MM.1S (cell line): ENCODE measurements at regions not wholly inside any gene's neighbourhood (a gene's known extent, or its start where the extent isn't known, plus 50 kb on each side); places are given as distances from the start of the nearest gene placed in this dataset.
"Not testable (repeated sequence)": the region's sequence is repeated elsewhere in the genome, so short reads cannot be mapped to it uniquely, and the experiment has no call there.

Experiments used
- DNase-seq: peaks from one replicate; pipeline ENCODE4 v3.0.0-alpha.2; 2015
- H2AFZ ChIP-seq: fragments of 300-600 bp; sonication (generic); 2 replicates; pipeline ENCODE4 v1.6.0; 2016; ENCODE audit warnings: antibody characterized with exemption, low read length
- H3F3A ChIP-seq: fragments of 300-600 bp; sonication (generic); 2 replicates; pipeline ENCODE4 v1.6.1; 2016; ENCODE audit warnings: mild to moderate bottlenecking, antibody characterized with exemption, low read length, moderate library complexity, mixed read lengths; ENCODE audit not compliant: insufficient read depth
- H3K27ac ChIP-seq: fragments of 300-600 bp; sonication (generic); 2 replicates; pipeline ENCODE4 v1.5.1; 2016; ENCODE audit warnings: mild to moderate bottlenecking, low read length
- H3K27me3 ChIP-seq: fragments of 300-600 bp; sonication (generic); replicated peaks from 2 replicates; pipeline ENCODE4 v1.6.0; 2016; ENCODE audit warnings: low read length; ENCODE audit not compliant: insufficient read depth
- H3K36me3 ChIP-seq: fragments of 300-600 bp; sonication (generic); replicated peaks from 2 replicates; pipeline ENCODE4 v1.6.1; 2016; ENCODE audit warnings: mild to moderate bottlenecking, low read length, mixed read lengths; ENCODE audit not compliant: insufficient read depth
- H3K4me1 ChIP-seq: fragments of 300-600 bp; sonication (generic); 2 replicates; pipeline ENCODE4 v1.6.1; 2016; ENCODE audit warnings: low read length, mixed read lengths
- H3K4me2 ChIP-seq: fragments of 300-600 bp; sonication (generic); 2 replicates; pipeline ENCODE4 v1.6.0; 2016; ENCODE audit warnings: low read depth, low read length
- H3K4me3 ChIP-seq: fragments of 300-600 bp; sonication (generic); 2 replicates; pipeline ENCODE4 v1.5.1; 2016; ENCODE audit warnings: low read length, mixed read lengths
- H3K79me2 ChIP-seq: fragments of 300-600 bp; sonication (generic); 2 replicates; pipeline ENCODE4 v1.6.1; 2016; ENCODE audit warnings: mixed run types, low read length, mixed read lengths
- H3K9ac ChIP-seq: fragments of 300-600 bp; sonication (generic); 2 replicates; pipeline ENCODE4 v1.6.1; 2016; ENCODE audit warnings: low read length, mixed read lengths
- H3K9me2 ChIP-seq: fragments of 300-600 bp; sonication (generic); replicated peaks from 2 replicates; pipeline ENCODE4 v1.6.1; 2016; ENCODE audit warnings: mild to moderate bottlenecking, low read length, mixed read lengths; ENCODE audit not compliant: insufficient read depth
- H3K9me3 ChIP-seq: fragments of 300-600 bp; sonication (generic); replicated peaks from 2 replicates; pipeline ENCODE4 v1.6.1; 2016; ENCODE audit warnings: mild to moderate bottlenecking, low read length, mixed read lengths; ENCODE audit not compliant: insufficient read depth
- H4K20me1 ChIP-seq: fragments of 300-600 bp; sonication (generic); 2 replicates; pipeline ENCODE4 v1.6.1; 2016; ENCODE audit warnings: mild to moderate bottlenecking, low read length, moderate library complexity, mixed read lengths; ENCODE audit not compliant: insufficient read depth
- CTCF ChIP-seq: fragments of 300-600 bp; sonication (generic); IDR thresholded peaks from 2 replicates; pipeline ENCODE4 v1.5.1; 2016; ENCODE audit warnings: antibody characterized with exemption, low read length, mixed read lengths
- EZH2 ChIP-seq: fragments of 300-600 bp; sonication (generic); optimal IDR thresholded peaks from 2 replicates; pipeline ENCODE3; 2017; ENCODE audit warnings: low read depth, mild to moderate bottlenecking, antibody characterized with exemption, low read length, mixed read lengths
- EZH2phosphoT487 ChIP-seq: fragments of 300-600 bp; sonication (generic); IDR thresholded peaks from 2 replicates; pipeline ENCODE4 v1.6.1; 2018; ENCODE audit warnings: antibody characterized with exemption, low read length

DNA sequence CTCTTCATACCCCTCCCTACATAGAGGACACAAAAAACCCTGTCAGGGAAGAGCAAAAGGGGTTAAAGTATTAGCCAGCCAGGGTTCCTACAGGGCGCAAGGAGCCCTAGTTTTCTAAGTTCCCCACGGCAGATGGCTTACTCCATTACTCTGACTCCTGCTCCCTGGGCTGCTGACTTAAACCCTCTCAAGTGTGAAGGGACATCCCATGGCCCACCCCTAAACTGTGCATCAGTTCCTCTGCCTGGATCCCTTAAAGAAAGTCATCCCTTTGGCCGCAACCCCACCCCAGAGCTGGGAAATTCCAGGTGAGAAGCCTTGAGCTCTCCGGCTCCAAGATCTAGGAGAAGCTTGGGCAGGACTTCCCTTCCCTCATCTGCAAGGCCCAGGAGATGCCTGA is 236.0 kb downstream of the TOMM20 start:
- no peaks in the 10 kb centered on the region for H3K27me3 ChIP-seq
- no peaks in the 10 kb centered on the region for H3K36me3 ChIP-seq
- H3K27ac ChIP-seq = no peak overlapping the region
- TF ChIP-seq EZH2phosphoT487 = no peak
- TF ChIP-seq EZH2 = no peak
- TF ChIP-seq CTCF = no peak
- H4K20me1 ChIP-seq = no peaks in the 10 kb centered on the region
- H3K4me3 ChIP-seq = no peak overlapping the region
- H3K4me2 ChIP-seq = no peak overlapping the region
- H3K79me2 ChIP-seq = no peaks in the 10 kb centered on the region
- H3K9ac ChIP-seq = no peak overlapping the region
- no peaks in the 10 kb centered on the region for H3K9me3 ChIP-seq
- H3F3A ChIP-seq = no peaks in the 10 kb centered on the region
- H3K4me1 ChIP-seq = no peaks in the 10 kb centered on the region
- no peak for DNase-seq
- no peak overlapping the region for H2AFZ ChIP-seq
- H3K9me2 ChIP-seq = no peaks in the 10 kb centered on the region

- Histone ChIP-seq H3K4me1 (no peaks in the 10 kb centered on the region), H3K4me3 (no peak overlapping the region), H3K27me3 (no peaks in the 10 kb centered on the region), H3K9me3 (no peaks in the 10 kb centered on the region), H3K9ac (no peak overlapping the region), H3K79me2 (no peaks in the 10 kb centered on the region), H3K36me3 (no peaks in the 10 kb centered on the region), H3K9me2 (no peaks in the 10 kb centered on the region), H3K4me2 (no peak overlapping the region), H3F3A (no peaks in the 10 kb centered on the region), H3K27ac (no peak overlapping the region), H2AFZ (no peak overlapping the region), H4K20me1 (no peaks in the 10 kb centered on the region)
- no peak for TF ChIP-seq EZH2
- TF ChIP-seq EZH2phosphoT487 = no peak
- no peak for TF ChIP-seq CTCF
- DNase-seq = no peak
Observed at GRCh38 chr1:234891427-234891826, 237.2 kb downstream of the TOMM20 start.

- H3K27ac ChIP-seq = no peak overlapping the region
Observed at GRCh38 chr1:234889643-234890042, 239.0 kb downstream of the TOMM20 start.

GRCh38 chr1:234888247-234888646 is 240.4 kb downstream of the TOMM20 start:
- not testable (repeated sequence) for H2AFZ ChIP-seq, H3K9me2 ChIP-seq, DNase-seq, H3K4me3 ChIP-seq, H3K27me3 ChIP-seq, H3K27ac ChIP-seq, H3K4me1 ChIP-seq, H4K20me1 ChIP-seq, H3K9ac ChIP-seq, H3K4me2 ChIP-seq, H3K36me3 ChIP-seq, H3F3A ChIP-seq, H3K79me2 ChIP-seq, H3K9me3 ChIP-seq

More at GRCh38 chr1:234889643-234890042, 239.0 kb downstream of the TOMM20 start:
- H3K79me2 ChIP-seq = no peaks in the 10 kb centered on the region
- H3F3A ChIP-seq = no peaks in the 10 kb centered on the region
- DNase-seq = no peak
- H3K4me3 ChIP-seq = no peak overlapping the region
- no peak overlapping the region for H2AFZ ChIP-seq
- H3K4me2 ChIP-seq = no peak overlapping the region
- no peaks in the 10 kb centered on the region for H3K9me3 ChIP-seq
- H4K20me1 ChIP-seq = no peaks in the 10 kb centered on the region
- H3K9me2 ChIP-seq = no peaks in the 10 kb centered on the region
- no peaks in the 10 kb centered on the region for H3K36me3 ChIP-seq
- H3K27me3 ChIP-seq = no peaks in the 10 kb centered on the region
- no peaks in the 10 kb centered on the region for H3K4me1 ChIP-seq
- no peak for TF ChIP-seq EZH2phosphoT487
- no peak for TF ChIP-seq CTCF
- no peak for TF ChIP-seq EZH2
- no peak overlapping the region for H3K9ac ChIP-seq
